ENCODE measurements at regions not wholly inside any gene's neighbourhood (a gene's known extent, or its start where the extent isn't known, plus 50 kb on each side); places are given as distances from the start of the nearest gene placed in this dataset.

GRCh38 chr12:124621296-124621660, 53.9 kb upstream of the NCOR2 start (continued):
- no peak for TF ChIP-seq ZFP3 (CRISPR knock-in tag; IDR thresholded peaks at IDR 0.05)

- ATAC-seq: peak; percentile 55
- TF ChIP-seq ZNF8 (CRISPR knock-in tag; IDR thresholded peaks at IDR 0.05): no peak
- TF ChIP-seq PPARA (CRISPR knock-in tag; IDR thresholded peaks at IDR 0.05; ENCODE audit: borderline replicate concordance): no peak
- TF ChIP-seq GLIS3 (CRISPR knock-in tag; IDR thresholded peaks at IDR 0.05): no peak
- TF ChIP-seq TSHZ2 (CRISPR knock-in tag; IDR thresholded peaks at IDR 0.05): no peak
- TF ChIP-seq CREB5 (CRISPR knock-in tag; IDR thresholded peaks at IDR 0.05; ENCODE audit: low read depth): no peak
- no peak for TF ChIP-seq BACH2 (CRISPR knock-in tag; IDR thresholded peaks at IDR 0.05; ENCODE audit: borderline replicate concordance)
- TF ChIP-seq PATZ1 (CRISPR knock-in tag; IDR thresholded peaks at IDR 0.05; ENCODE audit: borderline replicate concordance): no peak
- TF ChIP-seq ISL1 (CRISPR knock-in tag; IDR thresholded peaks at IDR 0.05): no peak
- TF ChIP-seq SNAI2 (CRISPR knock-in tag; IDR thresholded peaks at IDR 0.05): no peak
- TF ChIP-seq ZNF565 (CRISPR knock-in tag; conservative IDR thresholded peaks at IDR 0.05; ENCODE audit: low read depth): no peak
- no peak for TF ChIP-seq TCF4 (CRISPR knock-in tag; IDR thresholded peaks at IDR 0.05; ENCODE audit: borderline replicate concordance)
Observed at GRCh38 chr12:124620606-124621295, 53.3 kb upstream of the NCOR2 start.

GRCh38 chr12:124618291-124618902, 51.0 kb upstream of the NCOR2 start:
- ATAC-seq: no peak
- no peak for TF ChIP-seq ZNF565 (CRISPR knock-in tag; conservative IDR thresholded peaks at IDR 0.05; ENCODE audit: low read depth)
- TF ChIP-seq ZC3H10 (CRISPR knock-in tag; IDR thresholded peaks at IDR 0.05): no peak
- no peak for TF ChIP-seq CSRNP3 (CRISPR knock-in tag; IDR thresholded peaks at IDR 0.05)
- no peak for TF ChIP-seq SNAI2 (CRISPR knock-in tag; IDR thresholded peaks at IDR 0.05)
- no peak for TF ChIP-seq PATZ1 (CRISPR knock-in tag; IDR thresholded peaks at IDR 0.05; ENCODE audit: borderline replicate concordance)
- TF ChIP-seq GLIS3 (CRISPR knock-in tag; IDR thresholded peaks at IDR 0.05): no peak
- TF ChIP-seq CSDC2 (CRISPR knock-in tag; IDR thresholded peaks at IDR 0.05): no peak
- TF ChIP-seq TCF4 (CRISPR knock-in tag; IDR thresholded peaks at IDR 0.05; ENCODE audit: borderline replicate concordance): no peak
- no peak for TF ChIP-seq TOX (CRISPR knock-in tag; IDR thresholded peaks at IDR 0.05; ENCODE audit: borderline replicate concordance)
- no peak for TF ChIP-seq PPARA (CRISPR knock-in tag; IDR thresholded peaks at IDR 0.05; ENCODE audit: borderline replicate concordance)
- TF ChIP-seq ZNF8 (CRISPR knock-in tag; IDR thresholded peaks at IDR 0.05): no peak
- no peak for TF ChIP-seq ARNTL (CRISPR knock-in tag; IDR thresholded peaks at IDR 0.05; ENCODE audit: borderline replicate concordance, low read depth)

Data from SK-N-SH treated with all-trans-retinoic acid at 6 μM for 48 hours (cell line).